ENCODE measurements at regions not wholly inside any gene's neighbourhood (a gene's known extent, or its start where the extent isn't known, plus 50 kb on each side); places are given as distances from the start of the nearest gene placed in this dataset.

DNA sequence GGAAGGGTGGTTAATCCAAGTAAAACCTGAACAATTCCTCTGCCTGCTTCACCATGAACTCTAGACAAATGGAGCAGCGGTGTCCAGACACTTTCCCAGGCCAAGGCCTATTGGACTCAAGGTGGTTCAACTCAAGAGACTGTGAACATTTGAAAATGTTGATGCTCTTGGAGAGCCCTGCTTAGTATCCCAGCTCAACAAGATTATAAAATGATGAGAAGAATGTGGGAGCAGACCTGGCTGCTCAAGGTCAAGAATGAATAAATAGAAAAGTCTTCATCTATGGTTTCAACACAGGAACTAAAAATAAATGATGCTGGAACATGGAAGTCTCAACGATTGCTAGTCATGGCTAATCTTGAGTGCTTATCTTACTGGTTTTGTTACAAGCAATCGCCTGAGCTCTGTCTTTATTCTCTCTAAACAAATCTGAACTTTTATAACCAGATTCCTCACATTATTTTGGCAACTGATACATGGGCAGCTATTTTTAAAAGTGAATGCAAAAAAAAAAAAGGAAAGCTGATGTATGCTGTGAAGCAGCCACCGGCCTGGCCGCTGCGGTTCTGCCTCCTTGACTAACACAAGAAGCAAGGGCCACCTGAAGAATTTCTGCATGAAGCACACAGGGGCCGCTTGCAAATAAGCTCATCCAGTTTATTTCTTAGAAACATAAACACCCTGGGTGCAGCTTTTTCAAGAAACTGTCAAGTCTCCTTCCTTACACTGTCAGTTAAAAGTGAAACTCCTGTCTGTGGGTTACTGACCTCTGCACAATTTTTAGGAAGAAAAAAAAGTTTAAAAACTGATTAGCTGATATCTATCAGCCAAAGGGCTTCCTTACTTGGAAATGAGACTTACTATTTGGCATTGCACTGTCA lies 120.1 kb upstream of the ARHGEF3 start:
- POLR2A ChIA-PET, result interaction anchor here (0.6 to 1.2 kb wide), 4 partner anchors 30 to 240 kb away, joined by 3 to 6 read pairs (median 4); no protein-coding TSS in a partner anchor
- H3K4me3 ChIP-seq (ENCODE audit: low read length), result peak overlapping the region; percentile 7
- CTCF ChIA-PET, result interaction anchor here (1.0 to 2.4 kb wide), 5 partner anchors 31 to 132 kb away, joined by 3 to 15 read pairs (median 4); partner anchors contain the start of gene ARHGEF3
- H3K27ac Mint-ChIP-seq, result peak overlapping the region; percentile 91 to 99 (median 96)
- H3K4me1 Mint-ChIP-seq, result peaks cover 77 to 94% (median 90%) of the 10 kb centered on the region in 3 donors
- DNase-seq, result no peak
- H3K4me3 Mint-ChIP-seq, result peak overlapping the region; percentile 66 to 92 (median 82)
- H3K27ac ChIP-seq (ENCODE audit: low read depth, low read length), result no peak overlapping the region
- H3K27me3 ChIP-seq (ENCODE audit: insufficient read depth, low read length, poor library complexity, severe bottlenecking), result no peaks in the 10 kb centered on the region
- no peaks in the 10 kb centered on the region for H3K36me3 Mint-ChIP-seq
- peaks cover 88% of the 10 kb centered on the region for H3K4me1 ChIP-seq (ENCODE audit: insufficient read depth, low read length)
- no peaks in the 10 kb centered on the region for H3K9me3 ChIP-seq (ENCODE audit: low read length)
- H3K36me3 ChIP-seq (ENCODE audit: insufficient read depth, low read length), result no peaks in the 10 kb centered on the region
- H3K27me3 Mint-ChIP-seq, result no peaks in the 10 kb centered on the region
- no peaks in the 10 kb centered on the region for H3K9me3 Mint-ChIP-seq

GRCh38 chr3:56919797-56920195 lies 118.0 kb upstream of the ARHGEF3 start:
- H3K9me3 Mint-ChIP-seq, result no peaks in the 10 kb centered on the region
- H3K27ac Mint-ChIP-seq, result peak overlapping the region; percentile 32 to 99 (median 92)
- H3K4me3 ChIP-seq (ENCODE audit: low read length), result no peak overlapping the region
- H3K36me3 Mint-ChIP-seq, result peaks cover 0 to 8% (median 0%) of the 10 kb centered on the region in 3 donors
- H3K27me3 ChIP-seq (ENCODE audit: insufficient read depth, low read length, poor library complexity, severe bottlenecking), result no peaks in the 10 kb centered on the region
- peak in 1 of 5 donors; percentile 52 for DNase-seq
- peak overlapping the region in 5 of 7 donors; percentile 4 to 95 (median 72) for H3K4me3 Mint-ChIP-seq
- peaks cover 81% of the 10 kb centered on the region for H3K4me1 ChIP-seq (ENCODE audit: insufficient read depth, low read length)
- CTCF ChIA-PET, result interaction anchor here (1.3 to 6.8 kb wide), 2 partner anchors 69 to 120 kb away, joined by 5 to 43 read pairs; partner anchors contain the start of gene ARHGEF3
- H3K4me1 Mint-ChIP-seq, result peaks cover 79 to 92% (median 86%) of the 10 kb centered on the region in 3 donors
- no peaks in the 10 kb centered on the region for H3K36me3 ChIP-seq (ENCODE audit: insufficient read depth, low read length)
- POLR2A ChIA-PET, result no interaction called here
- no peak overlapping the region for H3K27ac ChIP-seq (ENCODE audit: low read depth, low read length)
- no peaks in the 10 kb centered on the region for H3K9me3 ChIP-seq (ENCODE audit: low read length)
- H3K27me3 Mint-ChIP-seq, result no peaks in the 10 kb centered on the region

GRCh38 chr3:56919137-56919796 lies 117.5 kb upstream of the ARHGEF3 start:
- peaks cover 81% of the 10 kb centered on the region for H3K4me1 ChIP-seq (ENCODE audit: insufficient read depth, low read length)
- peaks cover 0 to 8% (median 0%) of the 10 kb centered on the region in 3 donors for H3K36me3 Mint-ChIP-seq
- ChIA-PET CTCF (interaction anchor here (1.3 to 6.8 kb wide), 3 partner anchors 9 to 119 kb away, joined by 5 to 43 read pairs (median 5); partner anchors contain the start of gene ARHGEF3), POLR2A (no interaction called here)
- peak overlapping the region; percentile 65 to 99 (median 92) for H3K27ac Mint-ChIP-seq
- peak overlapping the region; percentile 1 to 95 (median 52) for H3K4me3 Mint-ChIP-seq
- no peaks in the 10 kb centered on the region for H3K9me3 Mint-ChIP-seq
- no peaks in the 10 kb centered on the region for H3K27me3 Mint-ChIP-seq
- H3K9me3 ChIP-seq (ENCODE audit: low read length), result no peaks in the 10 kb centered on the region
- no peaks in the 10 kb centered on the region for H3K36me3 ChIP-seq (ENCODE audit: insufficient read depth, low read length)
- H3K27me3 ChIP-seq (ENCODE audit: insufficient read depth, low read length, poor library complexity, severe bottlenecking), result no peaks in the 10 kb centered on the region
- peak in 1 of 5 donors; percentile 61 for DNase-seq
- H3K27ac ChIP-seq (ENCODE audit: low read depth, low read length), result no peak overlapping the region
- H3K4me3 ChIP-seq (ENCODE audit: low read length), result no peak overlapping the region
- peaks cover 80 to 92% (median 86%) of the 10 kb centered on the region in 3 donors for H3K4me1 Mint-ChIP-seq

- peak overlapping the region; percentile 90 to 95 (median 92) for H3K4me3 Mint-ChIP-seq
- no peaks in the 10 kb centered on the region for H3K9me3 ChIP-seq (ENCODE audit: low read length)
- H3K27ac Mint-ChIP-seq, result peak overlapping the region; percentile 90 to 99 (median 94)
- ChIA-PET POLR2A (interaction anchor here (0.7 to 3.4 kb wide), 3 partner anchors 118 to 347 kb away, joined by 3 to 25 read pairs (median 4); partner anchors contain the start of gene ARHGEF3), CTCF (interaction anchor here (1.5 to 6.8 kb wide), 5 partner anchors 10 to 216 kb away, joined by 4 to 43 read pairs (median 8); partner anchors contain the start of gene ARHGEF3)
- H3K36me3 Mint-ChIP-seq, result peaks cover 0 to 8% (median 0%) of the 10 kb centered on the region in 3 donors
- H3K27me3 ChIP-seq (ENCODE audit: insufficient read depth, low read length, poor library complexity, severe bottlenecking), result no peaks in the 10 kb centered on the region
- peak overlapping the region; percentile 44 for H3K4me3 ChIP-seq (ENCODE audit: low read length)
- H3K4me1 ChIP-seq (ENCODE audit: insufficient read depth, low read length), result peaks cover 78% of the 10 kb centered on the region
- peaks cover 81 to 92% (median 87%) of the 10 kb centered on the region in 3 donors for H3K4me1 Mint-ChIP-seq
- H3K27ac ChIP-seq (ENCODE audit: low read depth, low read length), result no peak overlapping the region
- H3K27me3 Mint-ChIP-seq, result no peaks in the 10 kb centered on the region
- no peak for DNase-seq
- no peaks in the 10 kb centered on the region for H3K36me3 ChIP-seq (ENCODE audit: insufficient read depth, low read length)
- no peaks in the 10 kb centered on the region for H3K9me3 Mint-ChIP-seq
These were observed 116.4 kb upstream of the ARHGEF3 start for GRCh38 chr3:56918111-56918568.

GRCh38 chr3:56917361-56918110 lies 115.8 kb upstream of the ARHGEF3 start:
- Mint-ChIP-seq H3K4me3 (peak overlapping the region; percentile 90 to 95 (median 92)), H3K4me1 (peaks cover 79 to 93% (median 89%) of the 10 kb centered on the region in 3 donors), H3K36me3 (peaks cover 0 to 10% (median 1%) of the 10 kb centered on the region in 3 donors), H3K9me3 (no peaks in the 10 kb centered on the region), H3K27ac (peak overlapping the region; percentile 90 to 99 (median 94)), H3K27me3 (no peaks in the 10 kb centered on the region)
- POLR2A ChIA-PET, result interaction anchor here (0.7 to 3.4 kb wide), 5 partner anchors 118 to 360 kb away, joined by 3 to 25 read pairs (median 3); partner anchors contain the start of genes ARHGEF3 and CCDC66
- H3K4me1 ChIP-seq (ENCODE audit: insufficient read depth, low read length), result peaks cover 78% of the 10 kb centered on the region
- CTCF ChIA-PET, result interaction anchor here (1.5 to 6.8 kb wide), 8 partner anchors 10 to 215 kb away, joined by 4 to 43 read pairs (median 5); partner anchors contain the start of gene ARHGEF3
- H3K9me3 ChIP-seq (ENCODE audit: low read length), result no peaks in the 10 kb centered on the region
- H3K27me3 ChIP-seq (ENCODE audit: insufficient read depth, low read length, poor library complexity, severe bottlenecking), result no peaks in the 10 kb centered on the region
- H3K36me3 ChIP-seq (ENCODE audit: insufficient read depth, low read length), result no peaks in the 10 kb centered on the region
- peak in 1 of 5 donors; percentile 27 for DNase-seq
- H3K27ac ChIP-seq (ENCODE audit: low read depth, low read length), result no peak overlapping the region
- H3K4me3 ChIP-seq (ENCODE audit: low read length), result peak overlapping the region; percentile 44

GRCh38 chr3:56916716-56917360 lies 115.1 kb upstream of the ARHGEF3 start:
- DNase-seq, result no peak
- peak overlapping the region; percentile 94 for H3K4me3 ChIP-seq (ENCODE audit: low read length)
- peaks cover 79% of the 10 kb centered on the region for H3K4me1 ChIP-seq (ENCODE audit: insufficient read depth, low read length)
- H3K27me3 ChIP-seq (ENCODE audit: insufficient read depth, low read length, poor library complexity, severe bottlenecking), result no peaks in the 10 kb centered on the region
- ChIA-PET CTCF (interaction anchor here (0.7 to 6.8 kb wide), 12 partner anchors 11 to 222 kb away, joined by 3 to 43 read pairs (median 4); partner anchors contain the start of gene ARHGEF3), POLR2A (interaction anchor here (0.6 to 3.4 kb wide), 7 partner anchors 39 to 360 kb away, joined by 3 to 25 read pairs (median 3); partner anchors contain the start of genes ARHGEF3 and CCDC66)
- Mint-ChIP-seq H3K4me3 (peak overlapping the region; percentile 90 to 95 (median 92)), H3K4me1 (peaks cover 72 to 93% (median 85%) of the 10 kb centered on the region in 3 donors), H3K36me3 (peaks cover 0 to 11% (median 1%) of the 10 kb centered on the region in 3 donors), H3K27me3 (no peaks in the 10 kb centered on the region), H3K9me3 (no peaks in the 10 kb centered on the region), H3K27ac (peak overlapping the region; percentile 90 to 99 (median 94))
- H3K36me3 ChIP-seq (ENCODE audit: insufficient read depth, low read length), result no peaks in the 10 kb centered on the region
- peak overlapping the region; percentile 83 for H3K27ac ChIP-seq (ENCODE audit: low read depth, low read length)
- no peaks in the 10 kb centered on the region for H3K9me3 ChIP-seq (ENCODE audit: low read length)
